Body of pancreas (tissue), 4 donors: ENCODE measurements at regions not wholly inside any gene's neighbourhood (a gene's known extent, or its start where the extent isn't known, plus 50 kb on each side); places are given as distances from the start of the nearest gene placed in this dataset.

Experiments
- CTCF ChIP-seq, 7 experiments: fragments of 450-650 bp in 4 of 7; fragments of 200-600 bp in 3 of 7; sonication (generic) in 3 of 7; IDR thresholded peaks; one replicate each; pipeline ENCODE4 v1.5.1; 2016 to 2019; ENCODE audit warnings: antibody characterized with exemption in 7 of 7
- POLR2A ChIP-seq, 3 donors: fragments of 450-650 bp; IDR thresholded peaks; one replicate each; pipeline ENCODE4 v1.6.1; 2016; ENCODE audit warnings: antibody characterized with exemption in 3 of 3, mild to moderate bottlenecking in 2 of 3

GRCh38 chr12:127652281-127652680, 614.7 kb upstream of the TMEM132C start:
- no peak for TF ChIP-seq POLR2A (IDR thresholded peaks at IDR 0.05)
- TF ChIP-seq CTCF (IDR thresholded peaks at IDR 0.05), result no peak
